ENCODE measurements at regions not wholly inside any gene's neighbourhood (a gene's known extent, or its start where the extent isn't known, plus 50 kb on each side); places are given as distances from the start of the nearest gene placed in this dataset.

DNA sequence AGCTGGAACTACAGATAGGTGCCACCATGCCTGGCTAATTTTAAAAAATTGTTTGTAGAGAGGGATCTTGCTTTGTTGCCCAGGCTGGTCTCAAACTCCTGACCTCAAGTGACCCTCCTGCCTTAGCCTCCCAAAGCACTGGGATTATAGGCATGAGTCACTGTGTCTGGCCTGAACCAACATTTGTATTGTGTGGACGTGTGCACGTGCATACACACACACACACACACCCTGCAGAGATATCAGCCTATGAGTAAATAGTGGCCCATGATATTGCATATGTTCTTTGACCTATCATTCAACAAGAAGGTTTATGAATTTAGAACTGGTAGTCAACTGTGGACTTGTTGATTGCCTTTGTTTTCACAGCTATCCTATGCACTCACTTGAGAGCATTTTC is 161.6 kb downstream of the BAMBI start:
- TF ChIP-seq, protein P1, sequence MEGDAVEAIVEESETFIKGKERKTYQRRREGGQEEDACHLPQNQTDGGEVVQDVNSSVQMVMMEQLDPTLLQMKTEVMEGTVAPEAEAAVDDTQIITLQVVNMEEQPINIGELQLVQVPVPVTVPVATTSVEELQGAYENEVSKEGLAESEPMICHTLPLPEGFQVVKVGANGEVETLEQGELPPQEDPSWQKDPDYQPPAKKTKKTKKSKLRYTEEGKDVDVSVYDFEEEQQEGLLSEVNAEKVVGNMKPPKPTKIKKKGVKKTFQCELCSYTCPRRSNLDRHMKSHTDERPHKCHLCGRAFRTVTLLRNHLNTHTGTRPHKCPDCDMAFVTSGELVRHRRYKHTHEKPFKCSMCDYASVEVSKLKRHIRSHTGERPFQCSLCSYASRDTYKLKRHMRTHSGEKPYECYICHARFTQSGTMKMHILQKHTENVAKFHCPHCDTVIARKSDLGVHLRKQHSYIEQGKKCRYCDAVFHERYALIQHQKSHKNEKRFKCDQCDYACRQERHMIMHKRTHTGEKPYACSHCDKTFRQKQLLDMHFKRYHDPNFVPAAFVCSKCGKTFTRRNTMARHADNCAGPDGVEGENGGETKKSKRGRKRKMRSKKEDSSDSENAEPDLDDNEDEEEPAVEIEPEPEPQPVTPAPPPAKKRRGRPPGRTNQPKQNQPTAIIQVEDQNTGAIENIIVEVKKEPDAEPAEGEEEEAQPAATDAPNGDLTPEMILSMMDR (conservative IDR thresholded peaks at IDR 0.05; ENCODE audit: low read depth, low read length), result no peak
- no peak for TF ChIP-seq EZH2 (IDR thresholded peaks at IDR 0.05; ENCODE audit: borderline replicate concordance, low read depth, low read length, poor library complexity, severe bottlenecking)
- H3K4me3 ChIP-seq (ENCODE audit: low read depth, low read length, poor library complexity, severe bottlenecking), result no peak overlapping the region
- ChIA-PET POLR2A (ENCODE audit: low non-redundant PET) (no interaction called here), CTCF (no interaction called here)
- H3K36me3 ChIP-seq (ENCODE audit: insufficient read depth, low read length, poor library complexity, severe bottlenecking), result no peaks in the 10 kb centered on the region
- no peak for DNase-seq (ENCODE audit: low spot score)
- H3K27me3 ChIP-seq (replicated peaks; ENCODE audit: insufficient read depth, low read depth, low read length, poor library complexity), result no peaks in the 10 kb centered on the region
- no peak overlapping the region for H3K27ac ChIP-seq (ENCODE audit: low read depth, low read length, poor library complexity, severe bottlenecking)
- intact Hi-C loops (cut with micrococcal nuclease; ENCODE audit: unreplicated experiment), result no loop called here
- H3K4me1 ChIP-seq (ENCODE audit: insufficient read depth, low read length, poor library complexity, severe bottlenecking), result no peaks in the 10 kb centered on the region
- H3K9me3 ChIP-seq (ENCODE audit: low read depth, low read length, poor library complexity, severe bottlenecking), result no peaks in the 10 kb centered on the region
- BruUV-seq (replicated peaks), result no TSS peak

DNA sequence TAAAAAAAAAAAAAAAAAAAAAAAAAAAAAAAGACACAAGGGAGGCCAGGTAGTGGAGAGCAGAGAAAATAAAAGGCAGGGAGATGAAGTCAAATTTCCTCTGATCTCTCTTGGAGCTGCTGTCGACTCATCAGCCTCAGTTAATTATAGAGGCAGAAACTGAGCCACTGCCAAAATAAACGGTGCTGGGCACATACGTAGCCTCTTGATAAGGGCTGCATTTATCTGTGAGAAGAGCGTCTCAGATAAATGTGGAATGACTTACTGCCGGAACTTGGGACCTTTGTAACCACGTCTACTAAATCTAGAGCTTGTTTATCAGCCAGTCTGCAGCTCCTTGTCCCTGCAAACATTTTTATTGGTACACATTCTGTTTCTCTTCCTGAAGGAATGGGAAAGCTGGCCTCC is 162.3 kb downstream of the BAMBI start:
- POLR2A ChIA-PET (ENCODE audit: low non-redundant PET), result no interaction called here
- no peaks in the 10 kb centered on the region for H3K4me1 ChIP-seq (ENCODE audit: insufficient read depth, low read length, poor library complexity, severe bottlenecking)
- intact Hi-C loops (cut with micrococcal nuclease; ENCODE audit: unreplicated experiment), result no loop called here
- no peak for TF ChIP-seq EZH2 (IDR thresholded peaks at IDR 0.05; ENCODE audit: borderline replicate concordance, low read depth, low read length, poor library complexity, severe bottlenecking)
- TF ChIP-seq, protein P1 (conservative IDR thresholded peaks at IDR 0.05; ENCODE audit: low read depth, low read length), result no peak
- DNase-seq (ENCODE audit: low spot score), result no peak
- H3K4me3 ChIP-seq (ENCODE audit: low read depth, low read length, poor library complexity, severe bottlenecking), result no peak overlapping the region
- CTCF ChIA-PET, result no interaction called here
- H3K36me3 ChIP-seq (ENCODE audit: insufficient read depth, low read length, poor library complexity, severe bottlenecking), result no peaks in the 10 kb centered on the region
- BruUV-seq (replicated peaks), result no TSS peak
- no peaks in the 10 kb centered on the region for H3K27me3 ChIP-seq (replicated peaks; ENCODE audit: insufficient read depth, low read depth, low read length, poor library complexity)
- H3K27ac ChIP-seq (ENCODE audit: low read depth, low read length, poor library complexity, severe bottlenecking), result no peak overlapping the region
- peaks cover under 1% of the 10 kb centered on the region for H3K9me3 ChIP-seq (ENCODE audit: low read depth, low read length, poor library complexity, severe bottlenecking)

- CTCF ChIA-PET, result no interaction called here
These were observed 162.9 kb downstream of the BAMBI start for GRCh38 chr10:28840202-28840601.

More at GRCh38 chr10:28840202-28840601, 162.9 kb downstream of the BAMBI start:
- DNase-seq (ENCODE audit: low spot score), result no peak
- Histone ChIP-seq H3K9me3 (ENCODE audit: low read depth, low read length, poor library complexity, severe bottlenecking) (peaks cover 7% of the 10 kb centered on the region), H3K4me3 (ENCODE audit: low read depth, low read length, poor library complexity, severe bottlenecking) (no peak overlapping the region), H3K27ac (ENCODE audit: low read depth, low read length, poor library complexity, severe bottlenecking) (no peak overlapping the region), H3K27me3 (replicated peaks; ENCODE audit: insufficient read depth, low read depth, low read length, poor library complexity) (no peaks in the 10 kb centered on the region), H3K36me3 (ENCODE audit: insufficient read depth, low read length, poor library complexity, severe bottlenecking) (no peaks in the 10 kb centered on the region), H3K4me1 (ENCODE audit: insufficient read depth, low read length, poor library complexity, severe bottlenecking) (no peaks in the 10 kb centered on the region)
- POLR2A ChIA-PET (ENCODE audit: low non-redundant PET), result no interaction called here
- intact Hi-C loops (cut with micrococcal nuclease; ENCODE audit: unreplicated experiment), result no loop called here
- TF ChIP-seq EZH2 (IDR thresholded peaks at IDR 0.05; ENCODE audit: borderline replicate concordance, low read depth, low read length, poor library complexity, severe bottlenecking), result no peak
- TF ChIP-seq, protein P1 (conservative IDR thresholded peaks at IDR 0.05; ENCODE audit: low read depth, low read length), result no peak
- no TSS peak for BruUV-seq (replicated peaks)

All from A673 (cell line).